Medulla oblongata (tissue), 1 donor: ENCODE measurements at regions not wholly inside any gene's neighbourhood (a gene's known extent, or its start where the extent isn't known, plus 50 kb on each side); places are given as distances from the start of the nearest gene placed in this dataset.
A peak's percentile ranks its signal among the peaks of the same experiment; 100 is the strongest.
"Not testable (repeated sequence)": the region's sequence is repeated elsewhere in the genome, so short reads cannot be mapped to it uniquely, and the experiment has no call there.

Source experiments
- DNase-seq: peaks from one replicate; pipeline ENCODE4 v3.0.0-alpha.2; 2015; ENCODE audit errors: extremely low spot score

- DNase-seq, result no peak
Observed at GRCh38 chr7:10759120-10759519, 214.6 kb upstream of the PHF14 start.

- DNase-seq, result no peak
Observed at GRCh38 chr7:10767771-10768170, 205.9 kb upstream of the PHF14 start.

- DNase-seq, result peak; percentile 42
Observed at GRCh38 chr7:10770176-10770575, 203.5 kb upstream of the PHF14 start.

GRCh38 chr7:10773430-10773829, 200.2 kb upstream of the PHF14 start:
- no peak for DNase-seq

GRCh38 chr7:10779465-10780399, 193.9 kb upstream of the PHF14 start:
- no peak for DNase-seq

- no peak for DNase-seq
Observed at GRCh38 chr7:10780400-10780747, 193.3 kb upstream of the PHF14 start.

DNA sequence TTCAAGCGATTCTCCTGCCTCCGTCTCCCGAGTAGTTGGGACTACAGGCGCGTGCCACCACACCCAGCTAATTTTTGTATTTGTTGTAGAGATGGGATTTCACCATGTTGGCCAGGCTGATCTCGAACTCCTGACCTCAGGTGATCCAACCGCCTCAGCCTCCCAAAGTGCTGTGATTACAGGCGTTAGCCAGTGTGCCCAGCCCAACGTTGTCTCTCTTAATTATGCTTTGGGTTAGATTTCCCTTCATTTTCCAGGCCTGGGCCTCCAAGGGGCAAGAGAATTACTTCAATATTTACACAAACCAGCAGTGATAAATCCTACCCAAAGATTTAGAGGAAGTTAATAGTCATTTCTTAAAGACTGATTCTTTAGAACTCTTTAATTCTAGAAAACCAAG, 186.7 kb upstream of the PHF14 start:
- DNase-seq, result not testable (repeated sequence)

GRCh38 chr7:10789170-10789569, 184.5 kb upstream of the PHF14 start:
- DNase-seq, result no peak

GRCh38 chr7:10790910-10791309, 182.8 kb upstream of the PHF14 start:
- no peak for DNase-seq

DNA sequence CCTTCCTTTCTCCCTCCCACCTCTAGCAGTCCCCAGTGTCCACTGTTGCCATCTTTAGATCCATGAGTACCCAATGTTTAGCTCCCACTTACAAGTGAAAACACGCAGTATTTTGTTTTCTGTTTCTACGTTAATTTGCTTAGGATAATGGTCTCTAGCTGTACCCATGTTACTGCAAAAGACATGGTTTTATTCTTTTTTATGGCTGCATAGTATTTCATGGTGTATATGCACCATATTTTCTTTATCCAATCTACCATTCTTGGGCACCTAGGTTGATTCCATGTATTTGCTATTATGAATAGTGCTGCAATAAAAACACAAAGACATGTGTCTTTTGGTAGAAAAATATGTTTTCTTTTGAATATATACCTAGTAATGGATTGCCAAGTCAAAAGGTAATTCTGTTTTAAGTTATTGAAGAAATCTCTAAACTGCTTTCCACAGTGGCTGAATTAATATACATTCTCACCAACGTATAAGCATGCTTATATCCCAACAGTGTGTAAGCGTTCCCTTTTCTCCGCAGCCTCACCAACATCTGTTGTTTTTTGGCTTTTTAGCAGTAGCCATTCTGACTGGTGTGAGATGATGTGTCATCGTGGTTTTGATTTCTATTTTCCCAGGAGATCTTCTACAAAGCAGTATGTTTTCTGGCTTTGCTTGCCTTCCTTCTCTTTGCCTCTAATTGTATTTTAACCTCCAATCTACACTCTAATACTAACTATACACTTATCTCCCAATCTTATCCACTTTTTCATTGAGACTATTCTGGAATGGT, 179.5 kb upstream of the PHF14 start:
- no peak for DNase-seq

GRCh38 chr7:10797157-10797556, 176.5 kb upstream of the PHF14 start:
- no peak for DNase-seq

DNA sequence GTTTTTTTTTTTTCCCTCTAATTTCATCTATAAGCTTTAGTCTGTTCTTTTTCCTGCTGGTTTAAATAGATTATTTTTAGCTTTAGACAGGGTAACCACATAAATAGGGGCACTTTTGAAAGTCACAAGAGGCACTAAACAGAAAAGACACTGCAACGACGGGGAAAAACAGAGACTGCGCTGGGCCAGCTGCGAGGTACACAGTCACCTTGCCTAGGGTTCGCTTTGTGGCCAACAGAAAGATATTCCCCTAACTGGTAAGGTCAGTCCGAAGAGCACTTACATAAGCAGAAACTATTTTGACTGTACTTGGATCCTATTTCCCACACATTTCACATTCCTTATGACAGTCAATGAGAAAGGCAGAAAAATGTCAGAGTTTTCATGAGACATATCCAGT, 175.6 kb upstream of the PHF14 start:
- no peak for DNase-seq

DNA sequence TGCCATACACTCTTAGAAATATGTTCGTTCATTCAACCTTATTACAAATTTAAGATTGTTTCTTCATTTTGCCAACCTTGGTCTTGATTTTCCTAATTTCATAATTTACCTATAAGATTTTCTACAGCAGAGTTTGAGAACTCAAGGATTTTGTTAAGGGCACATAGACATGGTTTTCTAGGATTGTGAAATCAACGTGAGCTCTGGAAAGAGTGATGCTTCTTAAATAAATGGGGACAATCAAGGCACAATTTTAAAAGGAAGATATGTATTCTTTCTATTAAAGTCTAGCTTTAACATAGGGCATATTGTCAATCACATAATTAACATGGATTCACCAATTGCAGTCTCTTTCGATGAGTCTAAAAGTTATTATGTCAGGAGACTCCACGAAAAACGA, 174.2 kb upstream of the PHF14 start:
- DNase-seq, result no peak

- DNase-seq, result no peak
Observed at GRCh38 chr7:10802011-10802410, 171.7 kb upstream of the PHF14 start.

DNA sequence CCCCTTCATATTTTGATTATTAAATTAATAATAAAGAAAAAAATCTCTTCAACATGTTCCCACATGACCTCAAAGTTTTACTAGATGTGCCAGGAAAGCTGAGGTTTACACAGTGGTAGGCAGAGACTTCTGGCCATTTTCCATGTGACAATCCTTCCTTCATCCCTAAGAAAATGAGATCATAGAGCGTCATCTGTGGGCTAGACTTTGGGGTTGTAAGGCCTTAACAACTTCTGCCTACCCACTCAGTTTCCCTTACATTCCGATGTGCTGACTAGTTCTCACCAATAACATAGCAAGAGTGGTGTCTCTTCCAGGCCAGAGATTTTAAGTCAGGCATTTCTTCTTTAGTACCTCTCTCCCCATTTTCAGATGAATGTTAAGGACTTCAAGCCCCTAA, 171.1 kb upstream of the PHF14 start:
- no peak for DNase-seq

GRCh38 chr7:10803720-10804119, 170.0 kb upstream of the PHF14 start:
- no peak for DNase-seq

GRCh38 chr7:10804770-10805169, 168.9 kb upstream of the PHF14 start:
- DNase-seq, result no peak

DNA sequence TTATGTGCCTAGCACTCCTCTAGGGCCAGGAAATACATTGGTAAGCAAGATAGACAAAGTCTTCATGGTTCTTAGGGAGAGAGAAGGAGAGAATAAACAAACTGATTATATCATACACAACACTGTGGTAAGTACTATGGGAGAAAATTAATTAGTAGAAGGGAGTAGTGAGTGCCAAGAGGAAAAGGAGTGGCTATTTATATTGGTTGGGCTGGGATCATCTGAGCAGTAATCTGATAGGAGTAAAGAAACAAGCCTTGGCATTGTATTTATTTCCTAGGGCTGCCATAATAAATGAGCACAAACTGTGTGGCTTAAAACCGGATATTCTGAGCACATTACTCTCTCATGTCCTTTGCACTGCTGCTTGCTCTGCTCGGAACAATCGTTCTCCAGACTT, 158.1 kb upstream of the PHF14 start:
- DNase-seq, result no peak

DNA sequence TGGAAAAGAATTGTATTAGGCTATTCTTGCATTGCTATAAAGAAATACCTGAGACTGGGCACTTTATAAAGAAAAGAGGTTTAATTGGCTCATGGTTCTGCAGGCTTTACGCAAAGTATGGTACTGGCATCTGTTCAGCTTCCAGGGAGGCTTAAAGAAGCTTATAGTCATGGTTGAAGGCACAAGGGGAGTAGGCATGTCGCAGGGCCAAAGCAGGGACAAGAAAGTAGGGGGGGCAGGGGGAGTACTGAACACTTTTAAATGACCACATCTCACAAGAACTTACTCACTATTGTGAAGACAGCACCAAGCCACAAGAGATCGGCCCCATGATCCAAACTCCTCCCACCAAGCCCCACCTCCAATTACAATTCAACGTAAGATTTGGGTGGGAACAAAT, 152.5 kb upstream of the PHF14 start:
- no peak for DNase-seq

- no peak for DNase-seq
Observed at GRCh38 chr7:10824154-10824553, 149.5 kb upstream of the PHF14 start.

- DNase-seq, result no peak
Observed at GRCh38 chr7:10838228-10838627, 135.4 kb upstream of the PHF14 start.

DNA sequence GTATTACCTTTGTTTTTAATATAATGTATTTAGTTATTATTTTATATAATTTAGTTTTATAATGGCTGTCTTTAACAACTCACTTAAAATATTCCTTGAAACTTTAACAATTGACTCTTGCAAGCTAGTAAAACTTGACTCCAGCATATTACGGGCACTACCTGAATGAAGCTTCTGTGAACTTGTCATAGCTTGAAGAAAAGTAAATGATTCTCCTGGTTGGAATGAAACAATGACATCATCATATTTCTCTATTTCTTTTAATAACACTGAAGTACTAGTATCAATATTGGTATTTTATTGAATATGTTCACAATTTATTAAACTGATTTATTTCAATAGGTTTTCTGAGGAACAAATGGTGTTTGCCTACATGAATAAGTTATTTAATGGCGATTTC, 128.4 kb upstream of the PHF14 start:
- no peak for DNase-seq

- DNase-seq, result no peak
Observed at GRCh38 chr7:10855583-10855982, 118.1 kb upstream of the PHF14 start.
